HG02610 (cell line): ENCODE measurements at regions not wholly inside any gene's neighbourhood (a gene's known extent, or its start where the extent isn't known, plus 50 kb on each side); places are given as distances from the start of the nearest gene placed in this dataset.

Experiments
- ATAC-seq: cut with Tn5 transposase; IDR thresholded peaks from one replicate; pipeline ENCODE4 v1.9.1; 2021; ENCODE audit warnings: mild to moderate bottlenecking, moderate library complexity; ENCODE audit not compliant: unreplicated experiment

DNA sequence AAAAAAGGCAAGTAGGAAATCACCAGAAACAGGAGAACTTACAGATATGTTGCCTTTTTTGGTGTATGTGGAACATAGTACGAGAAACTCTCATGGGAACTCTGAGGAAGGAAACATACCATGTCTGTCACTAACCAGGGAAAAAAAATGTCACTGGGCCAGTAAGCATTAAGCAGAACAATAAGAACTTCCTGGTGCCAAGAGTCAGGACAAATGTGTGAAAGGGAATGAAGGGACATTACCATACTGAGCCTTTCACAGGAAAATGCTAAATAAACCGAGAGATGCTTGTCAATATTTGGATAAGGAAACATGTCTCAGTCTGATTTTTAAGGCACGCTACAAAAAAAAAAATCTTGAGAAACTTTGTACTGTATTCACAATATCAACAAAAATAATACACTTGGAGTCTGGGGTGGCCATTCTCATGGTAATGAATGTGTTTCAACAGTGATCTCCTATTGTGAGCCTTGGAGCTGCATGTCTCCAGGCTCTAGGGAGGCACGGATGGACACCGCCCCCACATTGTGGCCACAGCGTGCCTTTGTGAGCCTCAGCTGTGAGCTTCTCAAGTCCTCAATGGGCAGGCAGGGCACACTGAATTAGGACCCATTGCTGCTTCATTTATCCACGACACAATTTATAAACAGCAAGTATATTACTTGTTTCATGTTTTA is 113.0 kb upstream of the ARGLU1 start:
- no peak for ATAC-seq

DNA sequence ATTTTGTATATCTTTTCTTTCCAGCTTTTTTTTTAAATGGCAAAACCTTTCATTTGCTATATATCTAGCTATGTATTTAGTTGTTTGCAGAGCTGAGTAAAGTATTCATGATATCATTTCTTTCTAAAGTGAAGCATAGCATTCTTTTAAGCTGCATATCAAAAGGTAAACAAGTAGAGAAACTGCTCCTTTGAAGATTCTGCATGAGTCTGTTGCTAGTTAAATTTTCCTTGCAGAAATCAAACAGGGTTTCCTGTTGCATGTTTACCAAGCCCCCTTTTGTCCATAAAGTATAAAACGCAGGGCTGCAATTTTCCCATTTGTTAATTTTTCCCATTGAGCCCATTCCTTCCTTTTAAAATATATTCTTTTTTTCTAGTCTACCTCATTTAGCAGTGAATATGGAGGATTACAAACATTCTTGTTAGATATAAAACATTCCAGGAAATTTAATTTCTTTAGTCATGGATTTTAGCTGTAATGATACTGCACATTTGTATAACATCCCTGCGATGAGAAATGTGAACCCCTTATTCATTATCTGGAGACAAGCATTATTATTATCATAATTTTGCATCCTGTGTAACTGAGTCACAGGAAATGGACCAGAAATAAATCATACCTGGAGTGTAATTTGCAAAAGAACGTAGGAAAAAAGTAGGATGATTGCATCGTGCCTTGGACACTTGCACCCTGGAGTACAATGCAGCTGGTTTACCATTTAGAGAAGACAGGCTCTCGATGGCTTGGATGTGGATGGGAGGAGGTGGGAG is 110.9 kb upstream of the ARGLU1 start:
- no peak for ATAC-seq

DNA sequence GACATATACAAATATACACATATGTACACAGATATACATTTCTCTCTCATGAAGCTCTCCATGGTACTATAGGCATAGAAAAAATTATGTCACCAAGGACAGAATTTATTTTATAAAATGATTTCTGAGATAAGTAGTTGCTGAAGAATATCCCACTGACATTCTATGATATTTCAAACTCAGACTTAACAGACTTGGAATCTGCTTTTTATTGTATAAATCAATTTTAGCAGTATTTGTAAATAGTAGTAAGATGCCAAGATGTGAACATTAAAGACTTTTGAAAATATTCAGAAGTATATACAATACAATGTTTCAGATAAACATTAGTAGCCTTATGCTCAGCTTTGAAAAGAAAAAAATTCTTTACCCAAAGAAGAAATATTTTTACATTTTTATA is 107.4 kb upstream of the ARGLU1 start:
- ATAC-seq = no peak

DNA sequence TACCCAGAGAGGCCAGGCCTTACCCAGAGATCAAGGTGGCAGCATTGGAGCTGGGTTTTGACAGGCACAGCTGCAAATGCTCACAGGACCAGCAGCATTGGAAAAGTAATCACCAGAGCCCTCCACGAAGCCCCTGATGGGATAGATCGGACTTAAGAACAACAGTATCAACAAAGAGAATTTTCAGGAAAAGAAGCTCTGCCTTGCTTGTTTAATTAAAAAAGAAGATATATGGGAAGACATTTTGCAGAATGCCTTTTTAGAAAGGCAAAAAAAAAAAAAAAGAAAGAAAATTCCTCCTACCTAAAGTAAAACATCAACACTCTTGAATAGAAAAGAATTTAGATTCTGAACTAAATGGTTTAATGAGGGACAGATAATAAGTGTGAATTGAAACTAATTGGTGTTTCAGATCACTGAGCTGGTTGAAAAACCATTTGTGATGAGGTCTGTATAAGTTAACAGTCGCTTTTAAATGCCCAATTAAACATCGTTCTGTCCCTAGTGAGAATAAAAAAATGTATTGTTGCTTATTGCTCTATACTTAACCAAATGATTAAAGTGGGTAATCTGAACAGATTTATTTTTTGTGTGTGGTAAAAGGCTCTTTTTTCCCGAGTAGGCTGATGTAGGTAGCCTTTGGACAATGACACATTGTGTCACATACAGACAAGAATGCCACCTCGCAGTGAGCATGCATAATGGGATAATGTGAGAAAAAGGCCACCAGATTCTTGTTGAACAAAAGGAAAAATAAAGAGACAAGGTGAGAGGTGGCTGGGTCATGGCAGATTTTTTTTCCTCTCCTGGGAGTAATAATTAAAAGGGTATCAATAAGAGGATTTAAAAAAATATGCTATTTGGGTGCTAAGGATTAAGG is 93.0 kb upstream of the ARGLU1 start:
- no peak for ATAC-seq

DNA sequence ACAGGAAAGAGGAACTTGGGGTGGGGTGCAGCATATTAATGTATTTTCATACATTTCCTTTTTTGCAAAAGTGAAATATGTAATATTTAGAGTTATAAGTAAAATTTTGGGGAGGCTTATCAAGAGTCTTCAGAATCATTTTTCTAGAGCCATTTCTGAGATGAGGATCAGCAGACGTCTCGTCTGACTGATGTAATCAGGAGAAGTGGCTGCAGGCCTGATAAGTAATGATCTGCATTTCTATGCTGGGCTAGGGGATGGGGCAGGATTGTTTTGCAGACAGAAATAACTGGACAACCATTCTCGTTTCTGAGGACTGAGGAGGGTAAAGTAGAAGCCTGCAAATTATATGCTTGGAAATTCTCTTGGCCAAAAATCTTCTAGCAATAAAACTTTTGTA is 89.2 kb upstream of the ARGLU1 start:
- no peak for ATAC-seq

DNA sequence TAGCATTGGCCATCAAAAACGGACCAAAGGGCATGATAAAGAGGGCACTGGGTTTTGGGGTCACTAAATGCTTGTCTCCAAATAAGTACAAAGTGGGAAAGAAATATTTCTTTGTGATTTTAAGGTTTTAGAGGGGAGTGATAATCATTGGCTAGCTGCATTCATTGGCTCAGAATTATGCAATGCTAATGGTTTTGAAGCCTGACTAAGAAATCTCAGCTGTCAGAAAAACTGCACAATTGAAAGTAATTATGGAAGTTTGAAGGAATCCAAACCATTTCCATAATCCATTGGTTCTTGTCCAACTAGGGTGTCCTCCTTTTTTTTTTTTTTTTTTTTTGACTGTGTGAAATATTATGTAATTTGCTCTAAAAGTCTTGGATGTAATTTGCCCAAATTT is 88.2 kb upstream of the ARGLU1 start:
- ATAC-seq = no peak

DNA sequence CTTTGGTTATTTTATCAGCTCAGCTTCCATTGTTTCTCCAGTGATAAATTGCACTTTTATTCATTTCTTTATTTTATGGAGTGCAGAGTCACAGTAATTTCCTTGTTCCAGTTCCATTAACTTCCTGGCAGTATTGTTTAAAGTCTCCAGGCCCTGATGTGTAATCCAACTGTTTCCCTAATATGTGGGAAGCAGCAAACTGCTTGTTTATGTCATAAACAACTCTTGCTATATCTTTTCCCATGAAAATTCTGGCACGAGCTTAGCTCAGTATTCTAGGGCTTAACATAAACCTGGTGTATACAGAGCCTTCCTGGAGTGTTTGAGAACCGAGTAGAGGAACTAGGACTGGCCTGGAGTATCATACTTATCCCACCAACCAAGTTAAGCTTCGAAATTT is 83.5 kb upstream of the ARGLU1 start:
- ATAC-seq = no peak

DNA sequence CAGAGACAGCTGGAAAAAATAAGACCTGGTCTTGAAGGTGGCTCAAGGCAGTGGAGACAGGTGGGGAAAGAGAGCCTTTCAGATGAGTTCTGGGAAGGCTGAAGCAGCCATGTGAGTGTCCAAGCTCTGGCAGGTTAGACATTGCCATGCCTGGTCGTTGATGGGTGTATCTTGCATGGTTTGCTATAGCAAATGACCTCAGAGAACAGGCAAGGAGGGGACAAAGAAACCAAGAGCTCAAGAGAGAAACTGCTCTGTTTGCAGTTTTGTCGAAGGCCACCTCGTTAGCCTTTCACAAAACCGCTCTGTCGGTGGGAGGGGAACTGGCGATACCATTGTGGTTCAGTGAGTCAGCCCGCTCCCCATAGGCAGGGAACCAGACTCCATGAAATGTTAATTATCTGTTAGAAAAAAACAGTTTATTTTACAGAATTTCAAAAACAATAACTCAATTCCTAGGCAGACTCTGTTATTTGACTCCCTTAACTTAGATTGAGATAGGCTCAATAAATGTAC is 82.8 kb upstream of the ARGLU1 start:
- no peak for ATAC-seq

DNA sequence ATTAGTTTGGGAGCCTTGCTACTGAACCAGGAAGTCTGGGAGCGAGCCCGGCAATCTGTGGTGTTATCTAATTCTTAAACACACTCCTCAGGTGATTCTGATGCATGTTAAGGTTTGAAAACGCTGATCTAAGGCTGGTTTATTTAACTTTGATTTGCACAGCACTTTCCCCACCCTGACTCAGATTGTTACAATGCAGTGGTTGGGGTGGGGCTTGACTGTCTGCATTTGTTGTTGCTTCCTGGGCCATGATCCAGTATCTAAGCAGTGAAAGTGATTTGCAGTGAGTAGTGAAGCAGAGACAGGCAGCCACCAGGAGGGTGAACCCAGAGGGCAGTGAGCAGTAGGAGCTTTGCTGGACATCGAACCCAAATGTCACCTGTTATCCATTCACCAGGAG is 81.6 kb upstream of the ARGLU1 start:
- ATAC-seq = no peak

DNA sequence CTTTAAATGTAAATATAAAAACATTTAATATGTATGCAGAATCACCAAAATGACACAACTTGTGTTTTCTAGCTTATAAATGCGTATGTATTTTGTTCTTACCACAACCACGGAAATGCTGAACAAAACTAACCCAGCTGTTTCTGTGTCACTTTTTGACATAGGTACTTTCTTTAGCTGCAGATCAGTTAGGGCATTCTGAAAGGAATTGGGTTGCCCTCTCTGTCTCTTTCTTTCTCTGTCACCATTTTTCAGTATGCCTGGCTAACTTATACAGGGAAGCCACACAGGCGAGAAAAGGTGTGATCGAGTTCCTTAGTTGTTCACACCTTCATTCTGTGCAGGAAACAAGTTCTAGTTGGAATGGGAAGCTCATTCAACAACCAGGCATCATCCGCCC is 72.6 kb upstream of the ARGLU1 start:
- ATAC-seq = no peak

DNA sequence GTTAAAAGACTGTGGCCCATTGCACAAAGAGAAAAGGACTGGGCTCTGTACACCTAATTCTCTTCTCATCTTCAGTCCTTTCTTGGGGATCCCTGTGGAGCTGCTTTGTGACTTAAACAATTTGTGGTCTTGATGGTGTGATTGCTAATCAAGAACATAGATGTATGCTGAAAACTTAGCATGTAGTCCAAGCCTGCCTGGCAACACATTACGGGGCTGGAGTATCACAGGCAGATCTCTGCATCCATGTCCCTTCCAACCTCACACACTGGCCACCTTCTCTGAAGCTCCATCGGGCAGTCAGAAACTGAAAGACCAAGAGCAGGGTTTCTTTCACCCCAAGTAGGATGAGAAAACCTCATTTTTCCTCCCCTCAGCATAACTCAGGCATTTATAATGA is 69.6 kb upstream of the ARGLU1 start:
- no peak for ATAC-seq

DNA sequence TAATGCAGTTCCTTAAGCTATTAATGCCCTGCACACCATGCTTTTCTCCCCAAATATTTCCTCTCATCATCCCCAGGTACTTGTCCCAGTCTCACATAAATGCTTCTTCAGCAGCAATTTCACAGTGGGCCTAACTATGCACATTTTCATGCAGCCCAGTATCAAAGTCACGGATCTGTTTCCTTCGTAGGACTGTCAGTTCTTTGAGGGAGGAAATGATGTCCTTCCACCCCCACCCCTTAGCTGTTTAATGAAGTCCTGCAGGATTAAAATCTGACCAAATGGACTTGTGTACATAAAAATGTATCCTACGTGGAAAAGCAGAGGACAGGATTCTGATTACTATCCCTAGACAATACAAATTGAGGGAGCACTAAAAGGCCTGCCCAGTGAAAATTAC is 68.6 kb upstream of the ARGLU1 start:
- ATAC-seq = no peak

DNA sequence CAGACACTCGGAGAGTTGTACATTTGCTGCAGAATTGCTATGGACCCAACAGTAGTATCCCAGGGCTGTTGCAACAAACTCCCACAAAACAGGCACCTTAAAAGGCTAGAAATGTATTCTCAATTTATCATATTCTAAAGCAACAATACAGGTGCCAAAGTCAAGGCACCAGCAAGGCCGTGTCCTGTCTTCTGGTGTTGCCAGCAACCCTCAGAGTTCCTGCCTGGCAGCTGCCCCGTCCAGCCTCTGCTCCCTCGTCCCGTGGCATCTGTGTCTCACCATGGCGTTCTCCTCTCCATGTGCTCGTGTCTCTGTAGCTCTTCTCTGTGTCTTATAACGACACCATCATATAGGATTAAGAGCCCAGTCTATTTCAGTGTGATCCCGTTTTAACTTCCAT is 67.7 kb upstream of the ARGLU1 start:
- no peak for ATAC-seq

DNA sequence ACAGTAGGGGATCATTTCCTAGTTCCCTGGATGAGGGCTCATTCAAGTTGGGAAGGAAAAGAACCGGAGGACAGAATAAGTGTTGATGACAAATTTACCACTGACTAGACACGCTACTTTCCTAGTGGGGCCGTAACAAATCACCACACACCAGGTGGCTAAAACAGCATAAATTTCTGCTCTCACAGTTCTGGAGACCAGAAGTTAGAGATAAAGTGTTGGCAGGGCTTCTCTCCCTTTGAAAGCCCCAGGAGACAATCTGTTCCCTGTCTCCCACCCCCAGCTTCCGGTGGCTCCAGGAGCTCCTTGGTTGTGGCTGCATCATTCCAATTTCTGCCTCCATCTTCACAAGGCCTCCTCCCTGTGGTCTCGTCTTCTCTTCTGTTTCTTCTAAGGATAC is 65.4 kb upstream of the ARGLU1 start:
- no peak for ATAC-seq

DNA sequence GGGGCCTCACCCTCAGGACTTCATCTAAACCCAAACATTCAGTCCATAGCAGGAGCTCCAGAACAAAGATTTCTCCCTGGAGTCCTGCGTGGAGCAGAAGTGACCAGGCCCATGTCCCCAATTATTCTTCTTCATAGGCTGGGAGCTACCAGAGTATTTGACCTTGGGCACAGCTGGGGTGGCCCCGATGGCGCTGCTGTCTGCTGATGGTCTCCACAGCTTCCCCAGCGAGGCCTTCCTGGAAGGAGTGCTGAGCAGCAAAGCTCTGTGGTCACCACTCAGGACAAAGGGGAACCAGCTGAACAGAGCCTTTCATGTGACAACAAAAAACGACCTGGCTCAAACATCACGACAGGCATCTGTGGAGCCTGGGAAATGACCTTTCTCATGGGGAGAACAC is 62.7 kb upstream of the ARGLU1 start:
- no peak for ATAC-seq

DNA sequence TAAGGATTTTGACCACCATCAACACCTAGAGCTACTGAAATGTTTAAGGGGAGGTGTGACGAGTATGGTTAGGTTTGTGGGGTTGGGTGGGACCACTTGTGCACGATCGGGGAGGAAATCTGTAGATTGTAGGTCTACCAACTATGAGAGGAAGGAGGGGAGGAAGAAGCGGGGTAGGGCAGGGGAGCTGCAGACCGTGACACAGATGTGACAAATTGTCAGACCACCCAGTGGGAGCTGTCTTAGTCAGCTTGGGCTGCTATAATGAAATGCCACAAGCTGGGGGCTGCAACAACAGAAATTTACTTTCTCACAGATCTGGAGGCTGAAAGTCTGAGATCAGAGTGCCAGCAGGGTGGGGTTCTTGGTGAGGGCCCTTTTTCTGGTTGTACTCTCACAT is 62.2 kb upstream of the ARGLU1 start:
- no peak for ATAC-seq

DNA sequence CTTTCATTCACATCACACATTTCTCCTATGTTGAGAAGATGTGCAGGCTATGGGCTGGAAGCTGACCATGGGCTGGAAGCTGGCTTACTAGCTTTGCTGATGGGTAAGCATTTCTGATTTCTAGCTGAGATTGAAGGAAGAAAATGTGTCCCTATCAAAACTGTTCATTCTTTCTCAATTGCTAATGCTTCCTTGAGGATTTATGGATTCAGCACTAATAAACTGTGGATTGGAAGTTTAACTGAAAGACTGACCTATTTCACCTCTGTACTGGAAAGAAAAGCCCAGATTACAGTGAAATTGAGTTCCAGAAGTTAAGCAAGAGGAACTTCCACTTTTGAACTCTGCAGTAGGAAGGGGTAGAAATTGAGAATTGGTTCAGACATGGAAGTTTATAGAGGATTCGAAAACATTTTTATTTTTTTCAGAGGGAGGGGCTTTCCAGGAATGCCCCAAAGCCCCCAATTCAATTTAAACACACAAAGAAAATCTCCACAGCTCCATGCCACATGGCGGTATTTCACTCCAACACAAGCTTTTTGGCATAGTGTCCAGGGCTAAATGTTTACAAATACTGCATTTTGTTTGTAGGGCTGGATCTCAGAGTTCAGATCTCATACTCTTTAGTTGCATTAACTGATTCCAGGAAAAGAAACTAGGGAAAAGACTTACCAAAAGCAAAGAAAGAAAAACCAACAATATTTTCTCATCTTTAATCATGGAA is 61.2 kb upstream of the ARGLU1 start:
- no peak for ATAC-seq

DNA sequence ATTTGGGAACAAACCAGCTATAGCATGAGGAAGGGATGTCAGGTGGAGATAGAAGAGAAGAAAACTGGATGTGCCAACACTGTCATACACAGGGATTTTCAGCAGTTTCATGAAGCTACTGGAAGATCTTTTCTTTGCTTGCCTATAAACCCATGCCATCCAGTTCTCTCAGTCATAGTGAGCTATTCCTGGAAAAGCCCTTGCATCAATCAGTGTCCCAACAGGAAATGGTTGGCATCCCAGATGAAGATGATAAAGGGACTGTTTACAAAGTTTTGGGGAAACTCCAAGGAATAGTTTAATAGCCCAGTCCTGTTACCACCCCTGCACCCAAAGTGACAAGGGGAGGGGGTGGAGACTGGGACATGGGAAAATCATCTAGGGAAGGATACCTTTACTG is 58.5 kb upstream of the ARGLU1 start:
- ATAC-seq = no peak

DNA sequence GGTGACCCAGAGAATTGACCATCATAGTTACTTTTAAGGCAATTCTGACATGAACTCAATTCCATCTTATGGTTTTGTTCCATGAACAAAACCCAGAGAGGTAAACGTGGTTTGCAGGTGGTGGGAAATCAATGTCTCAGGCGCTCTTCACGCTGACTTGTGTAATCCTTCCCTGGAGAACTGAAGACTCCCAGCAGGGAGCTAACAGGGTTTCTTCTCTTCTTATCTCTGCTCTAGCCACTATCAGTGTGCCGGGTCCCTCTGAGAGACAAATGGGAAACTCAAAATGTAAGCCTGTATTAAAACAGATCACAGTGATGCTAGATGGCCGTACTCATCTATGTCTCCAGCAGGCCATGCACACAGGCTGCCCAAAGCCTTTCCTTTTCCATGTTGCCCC is 57.6 kb upstream of the ARGLU1 start:
- ATAC-seq = no peak

DNA sequence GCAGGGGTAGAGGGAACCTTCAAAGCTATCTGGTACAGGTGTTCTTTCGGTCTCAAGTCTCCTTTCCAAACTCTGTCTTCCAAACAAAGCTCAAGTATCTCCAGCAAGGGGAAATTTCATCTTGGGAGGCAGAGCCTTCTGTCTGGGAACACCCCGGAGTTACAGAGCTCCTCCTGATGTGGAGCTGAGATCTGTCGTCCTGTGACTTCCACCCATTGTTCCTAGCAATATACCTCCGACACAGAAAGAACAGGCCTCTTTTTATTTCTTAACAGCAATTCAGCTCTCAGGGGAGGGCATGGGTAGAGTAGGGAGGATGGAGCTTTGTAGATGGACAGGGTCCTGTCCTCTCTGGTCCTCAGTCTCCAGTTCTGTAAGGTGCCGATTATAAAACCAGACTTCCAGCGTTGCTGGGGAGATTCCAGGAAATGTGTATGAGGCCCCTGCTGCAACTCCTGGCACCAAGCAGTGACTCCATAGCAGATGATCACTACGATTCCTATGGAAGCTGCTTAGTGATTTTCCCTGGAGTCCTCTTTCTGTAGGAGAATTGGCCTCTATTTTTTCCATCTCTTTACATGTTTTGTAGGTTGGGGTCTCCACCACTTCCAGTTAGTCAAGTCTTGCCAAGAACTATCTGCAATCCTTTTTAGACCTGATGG is 56.0 kb upstream of the ARGLU1 start:
- no peak for ATAC-seq
